BE2C (cell line): ENCODE measurements at regions not wholly inside any gene's neighbourhood (a gene's known extent, or its start where the extent isn't known, plus 50 kb on each side); places are given as distances from the start of the nearest gene placed in this dataset.

Experiments used
- DNase-seq: peaks from one replicate; pipeline ENCODE4 v3.0.0-alpha.2; 2020
- H3K27me3 ChIP-seq: fragments of 250-450 bp; sonication (Bioruptor Pico); 2 replicates; pipeline ENCODE4 v1.5.1; 2020; ENCODE audit warnings: mild to moderate bottlenecking
- H3K36me3 ChIP-seq: fragments of 250-450 bp; sonication (Bioruptor Pico); 2 replicates; pipeline ENCODE4 v1.5.1; 2020; ENCODE audit warnings: mild to moderate bottlenecking
- H3K4me1 ChIP-seq: fragments of 250-450 bp; sonication (Bioruptor Pico); 2 replicates; pipeline ENCODE4 v1.5.1; 2020
- H3K4me3 ChIP-seq: 2 replicates; pipeline ENCODE4 v1.5.1; 2011; ENCODE audit warnings: low read depth, low read length
- H3K9me3 ChIP-seq: fragments of 250-450 bp; sonication (Bioruptor Pico); 2 replicates; pipeline ENCODE4 v1.5.1; 2020
- TF ChIP-seq, protein P1 (sequence below): IDR thresholded peaks from 2 replicates; pipeline ENCODE4 v1.5.1; 2012; ENCODE audit warnings: mild to moderate bottlenecking, low read depth, low read length

- no peaks in the 10 kb centered on the region for H3K9me3 ChIP-seq
- no peak for DNase-seq
- no peaks in the 10 kb centered on the region for H3K4me1 ChIP-seq
- H3K4me3 ChIP-seq = no peak overlapping the region
- no peaks in the 10 kb centered on the region for H3K27me3 ChIP-seq
- TF ChIP-seq, protein P1, sequence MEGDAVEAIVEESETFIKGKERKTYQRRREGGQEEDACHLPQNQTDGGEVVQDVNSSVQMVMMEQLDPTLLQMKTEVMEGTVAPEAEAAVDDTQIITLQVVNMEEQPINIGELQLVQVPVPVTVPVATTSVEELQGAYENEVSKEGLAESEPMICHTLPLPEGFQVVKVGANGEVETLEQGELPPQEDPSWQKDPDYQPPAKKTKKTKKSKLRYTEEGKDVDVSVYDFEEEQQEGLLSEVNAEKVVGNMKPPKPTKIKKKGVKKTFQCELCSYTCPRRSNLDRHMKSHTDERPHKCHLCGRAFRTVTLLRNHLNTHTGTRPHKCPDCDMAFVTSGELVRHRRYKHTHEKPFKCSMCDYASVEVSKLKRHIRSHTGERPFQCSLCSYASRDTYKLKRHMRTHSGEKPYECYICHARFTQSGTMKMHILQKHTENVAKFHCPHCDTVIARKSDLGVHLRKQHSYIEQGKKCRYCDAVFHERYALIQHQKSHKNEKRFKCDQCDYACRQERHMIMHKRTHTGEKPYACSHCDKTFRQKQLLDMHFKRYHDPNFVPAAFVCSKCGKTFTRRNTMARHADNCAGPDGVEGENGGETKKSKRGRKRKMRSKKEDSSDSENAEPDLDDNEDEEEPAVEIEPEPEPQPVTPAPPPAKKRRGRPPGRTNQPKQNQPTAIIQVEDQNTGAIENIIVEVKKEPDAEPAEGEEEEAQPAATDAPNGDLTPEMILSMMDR = no peak
- no peaks in the 10 kb centered on the region for H3K36me3 ChIP-seq
Observed at GRCh38 chr10:113441220-113441619, 111.6 kb upstream of the HABP2 start.

GRCh38 chr10:113441686-113442270, 111.1 kb upstream of the HABP2 start:
- Histone ChIP-seq H3K4me1 (no peaks in the 10 kb centered on the region), H3K9me3 (no peaks in the 10 kb centered on the region), H3K36me3 (no peaks in the 10 kb centered on the region), H3K27me3 (no peaks in the 10 kb centered on the region), H3K4me3 (no peak overlapping the region)
- TF ChIP-seq, protein P1 = no peak
- no peak for DNase-seq

GRCh38 chr10:113442336-113442735, 110.5 kb upstream of the HABP2 start:
- no peak overlapping the region for H3K4me3 ChIP-seq
- no peaks in the 10 kb centered on the region for H3K4me1 ChIP-seq
- no peaks in the 10 kb centered on the region for H3K9me3 ChIP-seq
- H3K27me3 ChIP-seq = no peaks in the 10 kb centered on the region
- no peaks in the 10 kb centered on the region for H3K36me3 ChIP-seq
- DNase-seq = no peak
- TF ChIP-seq, protein P1 = no peak

DNA sequence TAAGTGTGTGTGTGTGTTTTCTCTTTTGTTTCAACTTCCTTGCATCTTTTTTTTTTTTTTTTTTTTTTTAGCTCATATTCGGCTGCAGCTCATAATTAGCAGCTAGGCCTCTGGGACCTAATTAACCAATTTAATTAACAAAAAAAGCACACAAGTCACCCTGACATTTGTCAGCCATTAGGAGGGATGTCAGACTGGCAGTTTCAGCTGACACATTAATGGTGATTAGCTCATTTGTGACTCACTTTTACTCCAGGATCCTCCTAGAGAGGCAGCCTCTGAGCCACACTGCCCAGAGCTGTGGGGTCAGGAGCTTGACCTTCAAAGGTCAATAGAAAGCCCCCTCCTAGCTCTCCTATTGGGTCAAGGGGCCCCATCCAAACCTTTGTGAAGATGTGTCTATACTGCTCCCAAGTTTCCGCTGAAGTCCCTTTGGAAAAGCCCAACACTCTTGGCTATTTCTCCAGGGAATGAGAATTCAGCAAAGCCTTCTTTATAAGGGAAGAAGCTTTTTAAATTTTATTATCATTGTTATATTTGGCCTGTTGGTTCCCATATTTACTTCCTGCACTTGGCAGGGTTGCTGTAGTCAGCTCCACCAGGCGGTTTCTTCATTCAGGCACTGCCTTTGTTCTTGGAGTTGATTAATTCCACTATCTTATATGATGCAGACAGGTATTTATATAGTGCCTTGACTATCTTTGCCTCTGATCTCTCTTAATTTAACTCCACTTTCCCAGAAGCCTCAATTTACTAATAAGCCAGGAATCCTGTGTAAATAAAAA, 109.5 kb upstream of the HABP2 start:
- Histone ChIP-seq H3K9me3 (no peaks in the 10 kb centered on the region), H3K4me1 (no peaks in the 10 kb centered on the region), H3K36me3 (no peaks in the 10 kb centered on the region), H3K27me3 (no peaks in the 10 kb centered on the region), H3K4me3 (no peak overlapping the region)
- TF ChIP-seq, protein P1 = no peak
- DNase-seq = no peak

DNA sequence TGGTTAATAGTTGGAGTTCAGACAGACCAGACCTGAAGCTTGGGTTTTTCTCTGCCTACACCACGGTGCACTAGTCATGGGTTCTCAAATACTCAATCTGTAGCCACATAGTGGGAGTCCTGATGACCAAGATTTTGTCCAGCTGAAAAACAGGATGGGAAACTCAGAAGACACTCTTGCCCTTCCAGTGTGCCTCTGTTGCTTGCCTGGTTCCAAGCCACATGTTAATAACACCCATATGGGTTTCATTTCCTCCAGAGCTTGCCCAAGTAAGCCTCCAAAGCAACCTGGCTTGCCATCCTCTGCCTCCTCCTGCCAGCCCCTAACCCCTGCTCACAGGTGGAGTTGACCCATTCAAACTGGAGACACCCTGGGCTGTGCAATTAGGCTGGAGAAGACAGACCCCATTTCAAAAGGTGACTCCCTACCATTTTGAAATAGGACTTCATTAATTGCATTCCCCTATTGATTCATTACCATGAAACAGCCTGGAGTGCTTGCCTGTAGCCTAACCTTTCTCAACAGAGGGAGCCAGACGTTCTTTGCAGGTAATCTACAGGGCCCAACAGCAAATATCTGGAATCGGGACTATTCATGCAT, 108.0 kb upstream of the HABP2 start:
- no peak for DNase-seq
- Histone ChIP-seq H3K27me3 (no peaks in the 10 kb centered on the region), H3K36me3 (no peaks in the 10 kb centered on the region), H3K4me3 (no peak overlapping the region), H3K4me1 (no peaks in the 10 kb centered on the region), H3K9me3 (no peaks in the 10 kb centered on the region)
- TF ChIP-seq, protein P1 = no peak

- TF ChIP-seq, protein P1 = no peak
- DNase-seq = no peak
- no peak overlapping the region for H3K4me3 ChIP-seq
- H3K36me3 ChIP-seq = no peaks in the 10 kb centered on the region
- H3K9me3 ChIP-seq = no peaks in the 10 kb centered on the region
- H3K27me3 ChIP-seq = no peaks in the 10 kb centered on the region
- no peaks in the 10 kb centered on the region for H3K4me1 ChIP-seq
Observed at GRCh38 chr10:113445736-113446135, 107.1 kb upstream of the HABP2 start.
